Erythroblast (primary cell): ENCODE measurements at regions not wholly inside any gene's neighbourhood (a gene's known extent, or its start where the extent isn't known, plus 50 kb on each side); places are given as distances from the start of the nearest gene placed in this dataset.

ENCODE experiments used
- GATA1 ChIP-seq: IDR thresholded peaks from 2 replicates; pipeline ENCODE4 v1.6.1; 2011; ENCODE audit warnings: low read depth, mild to moderate bottlenecking, control low read depth, low read length, moderate library complexity
- POLR2A ChIP-seq: IDR thresholded peaks from 2 replicates; pipeline ENCODE4 v1.6.1; 2011; ENCODE audit warnings: mild to moderate bottlenecking, low read length

- TF ChIP-seq POLR2A (no peak), GATA1 (no peak)
Measured at GRCh38 chr1:191498825-191499224, 659.4 kb upstream of the RGS18 start.
